AG09319 (cell line): ENCODE measurements at regions not wholly inside any gene's neighbourhood (a gene's known extent, or its start where the extent isn't known, plus 50 kb on each side); places are given as distances from the start of the nearest gene placed in this dataset.

Experiments
- DNase-seq: peaks from one replicate; pipeline ENCODE4 v3.0.0-alpha.2; 2010; ENCODE audit warnings: low read depth; ENCODE audit errors: extremely low read depth
- TF ChIP-seq, protein P1 (sequence below): IDR thresholded peaks from 2 replicates; pipeline ENCODE4 v1.5.1; 2011; ENCODE audit warnings: low read depth, mild to moderate bottlenecking, inconsistent platforms, low read length, moderate library complexity

DNA sequence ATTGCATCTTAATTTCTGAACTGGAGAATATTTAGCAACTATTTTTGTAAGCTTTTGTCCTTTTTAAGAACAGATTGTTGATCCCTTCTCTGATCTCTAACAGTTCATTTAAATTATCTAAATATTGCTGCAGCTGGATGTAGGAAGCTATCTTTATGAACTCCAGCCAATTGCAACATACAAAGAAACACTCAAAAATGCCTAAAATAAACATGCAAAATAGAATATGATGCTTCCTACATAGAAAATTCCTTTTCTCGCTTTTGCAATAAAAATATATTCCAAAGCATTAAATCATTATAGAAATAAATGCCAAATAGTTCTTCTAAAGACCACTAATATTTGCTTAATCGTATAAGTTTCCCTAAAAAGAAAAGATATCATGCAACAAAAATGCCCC is 218.6 kb downstream of the LURAP1L start:
- DNase-seq: no peak
- TF ChIP-seq, protein P1, sequence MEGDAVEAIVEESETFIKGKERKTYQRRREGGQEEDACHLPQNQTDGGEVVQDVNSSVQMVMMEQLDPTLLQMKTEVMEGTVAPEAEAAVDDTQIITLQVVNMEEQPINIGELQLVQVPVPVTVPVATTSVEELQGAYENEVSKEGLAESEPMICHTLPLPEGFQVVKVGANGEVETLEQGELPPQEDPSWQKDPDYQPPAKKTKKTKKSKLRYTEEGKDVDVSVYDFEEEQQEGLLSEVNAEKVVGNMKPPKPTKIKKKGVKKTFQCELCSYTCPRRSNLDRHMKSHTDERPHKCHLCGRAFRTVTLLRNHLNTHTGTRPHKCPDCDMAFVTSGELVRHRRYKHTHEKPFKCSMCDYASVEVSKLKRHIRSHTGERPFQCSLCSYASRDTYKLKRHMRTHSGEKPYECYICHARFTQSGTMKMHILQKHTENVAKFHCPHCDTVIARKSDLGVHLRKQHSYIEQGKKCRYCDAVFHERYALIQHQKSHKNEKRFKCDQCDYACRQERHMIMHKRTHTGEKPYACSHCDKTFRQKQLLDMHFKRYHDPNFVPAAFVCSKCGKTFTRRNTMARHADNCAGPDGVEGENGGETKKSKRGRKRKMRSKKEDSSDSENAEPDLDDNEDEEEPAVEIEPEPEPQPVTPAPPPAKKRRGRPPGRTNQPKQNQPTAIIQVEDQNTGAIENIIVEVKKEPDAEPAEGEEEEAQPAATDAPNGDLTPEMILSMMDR: no peak

DNA sequence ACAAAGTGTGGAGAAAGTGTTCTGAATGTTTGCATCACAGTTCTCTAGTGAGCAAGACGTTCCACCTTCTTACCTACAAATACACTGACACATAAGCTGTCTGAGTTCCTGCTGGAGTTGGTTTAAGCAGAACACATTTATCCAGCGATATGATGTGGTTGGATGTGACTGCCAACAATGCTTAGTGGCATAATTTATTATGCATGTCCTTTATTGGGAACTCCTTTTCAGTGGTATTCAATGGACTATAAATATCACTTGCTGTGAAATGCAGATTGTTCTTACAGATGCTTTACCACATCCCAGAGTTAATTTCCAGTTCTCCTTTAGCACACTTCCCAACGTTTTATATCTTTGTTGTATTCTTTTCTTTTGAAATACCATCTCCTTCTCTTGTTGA is 222.2 kb downstream of the LURAP1L start:
- no peak for DNase-seq

DNA sequence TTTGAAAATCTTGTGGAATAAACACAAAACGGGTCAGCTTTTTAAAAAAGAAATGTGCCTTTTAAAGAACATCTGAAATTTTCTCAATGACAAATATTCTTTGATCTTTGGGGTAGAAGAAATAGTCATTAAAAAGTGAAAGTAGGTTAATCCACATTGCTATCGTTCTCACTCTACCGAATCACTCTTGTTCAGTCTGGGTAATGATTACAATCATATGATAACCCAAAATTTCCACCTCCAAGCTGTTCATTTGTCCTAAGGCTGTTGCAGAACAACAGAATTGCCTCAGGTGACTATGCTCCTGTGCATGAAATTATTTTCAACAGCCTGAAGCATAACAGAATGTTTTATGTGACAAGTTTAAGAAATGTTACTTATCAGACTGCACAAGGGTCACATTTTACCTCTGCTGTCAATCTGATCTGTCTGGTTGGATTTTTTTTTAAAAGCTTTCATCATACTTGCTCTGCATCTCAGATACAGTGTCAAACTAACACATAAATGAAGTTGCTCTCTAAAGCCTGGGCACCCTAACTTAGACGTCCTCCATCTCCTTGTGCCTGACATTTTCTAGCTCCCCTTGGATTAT is 227.3 kb downstream of the LURAP1L start:
- TF ChIP-seq, protein P1: no peak
- DNase-seq: no peak

More for the DNA sequence above, 222.2 kb downstream of the LURAP1L start:
- TF ChIP-seq, protein P1: no peak

DNA sequence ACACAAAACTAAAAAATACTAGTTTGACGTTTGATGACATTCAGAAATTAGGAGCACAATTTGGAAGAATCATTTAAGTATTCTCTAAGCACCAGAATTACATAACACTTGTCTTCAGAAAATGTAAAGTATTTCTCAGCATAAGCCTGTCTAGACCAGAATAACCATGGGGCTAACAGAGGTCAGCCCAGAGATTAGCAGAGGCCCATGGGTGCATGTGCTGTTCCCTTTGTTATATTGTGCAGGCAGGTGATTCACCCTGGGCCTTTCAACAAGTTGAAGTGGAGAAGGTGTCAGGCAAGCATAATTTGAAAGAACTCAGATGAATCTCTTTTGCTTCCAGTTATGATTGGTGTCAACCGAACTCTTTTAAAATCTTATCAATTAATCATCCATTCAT is 227.9 kb downstream of the LURAP1L start:
- TF ChIP-seq, protein P1: no peak
- DNase-seq: no peak

DNA sequence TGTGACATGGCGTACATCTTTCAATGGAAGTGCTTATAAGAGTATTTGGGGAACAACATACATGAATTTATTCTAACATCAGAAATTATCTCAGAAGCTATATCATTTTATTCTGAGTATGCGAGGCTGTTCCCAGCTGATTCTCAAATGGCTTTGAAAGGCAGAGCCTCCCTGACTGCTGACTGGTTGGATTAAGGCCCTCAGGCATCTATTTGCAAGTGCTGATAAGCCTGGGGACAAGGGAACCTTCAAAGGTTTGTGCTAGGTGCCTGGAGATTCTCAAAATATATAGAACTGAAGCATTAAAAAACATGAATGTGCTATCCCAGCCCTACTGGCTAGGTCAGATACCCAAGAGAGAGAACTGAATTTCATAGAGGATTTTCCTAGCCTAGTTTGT is 235.1 kb downstream of the LURAP1L start:
- TF ChIP-seq, protein P1: no peak
- DNase-seq: no peak

DNA sequence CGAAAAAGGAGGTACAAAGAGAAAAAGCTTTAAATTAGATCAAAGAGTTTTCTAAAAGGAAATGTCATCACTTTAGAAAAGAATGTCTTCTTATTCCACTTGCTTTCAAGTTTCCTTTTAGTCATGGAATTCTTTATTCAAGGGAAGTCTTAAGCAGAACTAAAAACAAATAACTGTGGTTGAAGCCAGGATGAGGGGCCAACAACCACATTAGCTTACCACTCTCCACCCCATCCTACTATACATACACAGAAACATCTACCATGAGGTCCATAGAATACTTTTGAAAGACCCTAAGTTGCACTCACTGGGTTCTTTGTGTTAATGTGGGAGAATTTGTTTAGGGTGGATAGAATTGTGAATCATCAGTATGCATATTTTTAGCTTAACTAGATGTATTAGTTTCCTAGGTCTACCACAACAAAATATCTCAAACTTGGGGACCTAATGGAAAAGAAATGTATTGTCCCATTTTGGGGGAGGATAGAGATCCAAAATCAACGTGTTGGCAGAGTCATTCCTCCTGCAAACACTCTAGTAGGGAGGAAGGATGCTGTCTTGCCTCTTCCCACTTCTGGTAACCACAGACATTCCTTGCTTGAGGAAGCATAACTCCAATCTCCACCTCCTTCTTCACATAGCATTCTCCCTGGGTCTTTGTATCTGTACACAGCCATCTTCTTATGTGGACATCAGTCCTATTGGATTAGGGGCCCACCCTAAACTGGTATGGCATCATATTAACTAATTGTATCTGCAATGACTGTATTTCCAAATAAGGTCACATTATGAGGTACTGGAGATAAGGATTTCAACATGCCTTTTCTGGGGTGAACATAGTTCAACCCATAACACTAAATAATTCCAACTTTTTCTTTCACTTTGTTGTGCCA is 239.4 kb downstream of the LURAP1L start:
- TF ChIP-seq, protein P1: no peak
- DNase-seq: no peak

DNA sequence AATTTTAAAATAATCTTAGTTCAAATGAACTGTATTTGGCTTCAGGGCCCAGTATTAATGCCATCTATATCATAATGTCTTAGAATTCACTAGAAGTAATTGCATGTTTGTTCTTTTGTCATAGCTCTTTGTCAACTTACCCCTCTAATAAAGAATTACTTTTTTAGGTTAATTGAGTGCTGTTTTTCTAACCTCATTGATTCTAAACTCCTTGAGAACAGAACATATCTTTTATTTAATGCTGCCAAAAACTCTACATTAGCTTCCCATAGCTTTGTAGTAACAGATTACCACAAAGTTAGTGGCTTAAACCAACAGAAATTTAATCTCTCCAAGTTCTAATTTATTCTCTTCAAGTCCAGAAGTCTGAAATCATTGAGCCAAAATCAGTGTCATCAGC is 242.4 kb downstream of the LURAP1L start:
- DNase-seq: no peak
- TF ChIP-seq, protein P1: no peak
